ENCODE measurements at regions not wholly inside any gene's neighbourhood (a gene's known extent, or its start where the extent isn't known, plus 50 kb on each side); places are given as distances from the start of the nearest gene placed in this dataset.

DNA sequence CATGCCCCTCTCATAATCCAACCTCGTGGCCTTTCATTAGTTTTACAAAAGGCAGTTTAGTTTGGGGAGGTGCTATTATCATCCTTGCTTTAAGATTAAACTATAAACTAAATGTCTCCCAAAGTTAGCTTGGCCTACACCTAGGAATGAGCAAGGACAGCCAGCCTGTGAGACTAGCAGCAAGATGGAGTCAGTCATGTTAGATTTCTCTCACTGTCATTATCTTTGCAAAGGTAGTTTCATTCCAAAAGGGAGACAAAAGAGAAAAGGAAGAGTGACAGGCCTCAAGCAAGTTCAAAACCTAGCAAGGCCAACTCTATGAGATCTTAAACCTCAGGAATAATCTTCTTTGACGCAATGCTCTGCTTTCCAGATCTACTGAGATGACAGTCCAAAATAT lies 232.2 kb downstream of the UBE3D start:
- Histone ChIP-seq H3K4me1 (ENCODE audit: insufficient read depth, low read length, poor library complexity, severe bottlenecking) (no peaks in the 10 kb centered on the region), H3K27ac (ENCODE audit: low read depth, low read length, poor library complexity, severe bottlenecking) (no peak overlapping the region), H3K4me3 (ENCODE audit: low read depth, low read length, poor library complexity, severe bottlenecking) (no peak overlapping the region), H3K36me3 (ENCODE audit: insufficient read depth, low read length) (no peaks in the 10 kb centered on the region), H2AFZ (ENCODE audit: low read length) (no peak overlapping the region), H3K9me3 (ENCODE audit: low read length) (no peaks in the 10 kb centered on the region), H3K79me2 (ENCODE audit: insufficient read depth, low read depth, low read length) (no peaks in the 10 kb centered on the region), H4K20me1 (ENCODE audit: insufficient read depth, low read length) (no peaks in the 10 kb centered on the region), H3K4me2 (ENCODE audit: low read length) (no peak overlapping the region), H3K9me2 (ENCODE audit: insufficient read depth, low read length) (no peaks in the 10 kb centered on the region)
- intact Hi-C loops (cut with micrococcal nuclease; ENCODE audit: unreplicated experiment) = no loop called here
- POLR2A ChIA-PET = no interaction called here
- CTCF ChIA-PET (ENCODE audit: unreplicated experiment) = no interaction called here
- BruUV-seq (replicated peaks) = no TSS peak
- no peak for TF ChIP-seq EZH2phosphoT487 (IDR thresholded peaks at IDR 0.05; ENCODE audit: borderline replicate concordance, low read depth, low read length)
- TF ChIP-seq, protein P1, sequence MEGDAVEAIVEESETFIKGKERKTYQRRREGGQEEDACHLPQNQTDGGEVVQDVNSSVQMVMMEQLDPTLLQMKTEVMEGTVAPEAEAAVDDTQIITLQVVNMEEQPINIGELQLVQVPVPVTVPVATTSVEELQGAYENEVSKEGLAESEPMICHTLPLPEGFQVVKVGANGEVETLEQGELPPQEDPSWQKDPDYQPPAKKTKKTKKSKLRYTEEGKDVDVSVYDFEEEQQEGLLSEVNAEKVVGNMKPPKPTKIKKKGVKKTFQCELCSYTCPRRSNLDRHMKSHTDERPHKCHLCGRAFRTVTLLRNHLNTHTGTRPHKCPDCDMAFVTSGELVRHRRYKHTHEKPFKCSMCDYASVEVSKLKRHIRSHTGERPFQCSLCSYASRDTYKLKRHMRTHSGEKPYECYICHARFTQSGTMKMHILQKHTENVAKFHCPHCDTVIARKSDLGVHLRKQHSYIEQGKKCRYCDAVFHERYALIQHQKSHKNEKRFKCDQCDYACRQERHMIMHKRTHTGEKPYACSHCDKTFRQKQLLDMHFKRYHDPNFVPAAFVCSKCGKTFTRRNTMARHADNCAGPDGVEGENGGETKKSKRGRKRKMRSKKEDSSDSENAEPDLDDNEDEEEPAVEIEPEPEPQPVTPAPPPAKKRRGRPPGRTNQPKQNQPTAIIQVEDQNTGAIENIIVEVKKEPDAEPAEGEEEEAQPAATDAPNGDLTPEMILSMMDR (conservative IDR thresholded peaks at IDR 0.05; ENCODE audit: low read length) = no peak
- DNase-seq (ENCODE audit: low spot score) = no peak

DNA sequence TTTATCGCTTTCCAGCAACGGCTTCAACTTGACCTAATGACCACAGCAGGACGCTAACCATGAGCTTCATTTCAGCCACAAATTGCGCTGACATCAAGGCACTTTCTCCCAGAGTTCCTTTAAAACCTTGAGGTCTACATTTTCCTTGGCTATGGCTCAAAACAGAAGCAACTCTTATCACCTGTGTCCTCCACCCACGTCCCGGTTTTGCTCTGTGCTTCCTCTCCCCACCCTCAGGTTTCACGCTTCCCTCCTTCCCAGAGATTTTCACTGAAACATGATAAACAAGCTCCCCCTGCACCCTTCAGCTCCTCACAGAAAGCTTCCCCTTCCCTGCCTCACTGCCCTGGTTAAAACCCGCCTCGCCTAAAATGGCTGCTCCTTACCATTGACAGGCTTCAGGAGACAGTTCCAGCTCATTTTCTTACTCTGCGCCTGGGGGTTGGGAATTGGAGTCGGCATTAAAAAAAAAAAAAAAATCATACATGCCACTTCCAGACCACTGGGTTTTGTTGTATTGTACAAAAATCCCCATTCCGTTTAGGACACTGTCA lies 229.5 kb downstream of the UBE3D start:
- TF ChIP-seq EZH2phosphoT487 (IDR thresholded peaks at IDR 0.05; ENCODE audit: borderline replicate concordance, low read depth, low read length) = no peak
- TF ChIP-seq, protein P1 (conservative IDR thresholded peaks at IDR 0.05; ENCODE audit: low read length) = no peak
- H2AFZ ChIP-seq (ENCODE audit: low read length) = no peak overlapping the region
- H3K9me2 ChIP-seq (ENCODE audit: insufficient read depth, low read length) = no peaks in the 10 kb centered on the region
- H3K9me3 ChIP-seq (ENCODE audit: low read length) = no peaks in the 10 kb centered on the region
- no peaks in the 10 kb centered on the region for H3K36me3 ChIP-seq (ENCODE audit: insufficient read depth, low read length)
- H4K20me1 ChIP-seq (ENCODE audit: insufficient read depth, low read length) = no peaks in the 10 kb centered on the region
- H3K79me2 ChIP-seq (ENCODE audit: insufficient read depth, low read depth, low read length) = no peaks in the 10 kb centered on the region
- no peak overlapping the region for H3K4me2 ChIP-seq (ENCODE audit: low read length)
- ChIA-PET CTCF (ENCODE audit: unreplicated experiment) (no interaction called here), POLR2A (no interaction called here)
- intact Hi-C loops (cut with micrococcal nuclease; ENCODE audit: unreplicated experiment) = no loop called here
- H3K27ac ChIP-seq (ENCODE audit: low read depth, low read length, poor library complexity, severe bottlenecking) = no peak overlapping the region
- no peaks in the 10 kb centered on the region for H3K4me1 ChIP-seq (ENCODE audit: insufficient read depth, low read length, poor library complexity, severe bottlenecking)
- DNase-seq (ENCODE audit: low spot score) = no peak
- no peak overlapping the region for H3K4me3 ChIP-seq (ENCODE audit: low read depth, low read length, poor library complexity, severe bottlenecking)
- BruUV-seq (replicated peaks) = no TSS peak

DNA sequence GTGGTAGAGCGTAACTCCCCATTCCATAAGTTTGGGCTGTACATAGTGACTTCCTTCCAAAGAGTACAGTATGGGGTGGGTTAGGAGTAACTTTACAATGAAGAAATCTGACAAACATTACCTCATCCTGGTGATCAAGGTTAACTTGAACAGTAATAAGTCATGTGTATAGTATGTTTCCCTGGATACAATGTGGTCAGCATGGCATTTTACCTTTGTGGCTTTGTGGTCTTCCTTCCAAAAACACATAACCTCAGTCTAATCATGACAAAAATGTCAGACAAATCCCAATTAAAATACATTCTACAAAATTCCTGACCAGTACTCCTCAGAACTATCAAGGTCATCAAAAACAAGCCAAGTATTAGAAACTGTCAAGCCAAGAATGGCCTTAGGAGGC lies 225.1 kb downstream of the UBE3D start:
- Histone ChIP-seq H3K79me2 (ENCODE audit: insufficient read depth, low read depth, low read length) (no peaks in the 10 kb centered on the region), H3K9me2 (ENCODE audit: insufficient read depth, low read length) (no peaks in the 10 kb centered on the region), H2AFZ (ENCODE audit: low read length) (no peak overlapping the region), H3K4me3 (ENCODE audit: low read depth, low read length, poor library complexity, severe bottlenecking) (no peak overlapping the region), H3K27ac (ENCODE audit: low read depth, low read length, poor library complexity, severe bottlenecking) (no peak overlapping the region), H4K20me1 (ENCODE audit: insufficient read depth, low read length) (no peaks in the 10 kb centered on the region), H3K4me1 (ENCODE audit: insufficient read depth, low read length, poor library complexity, severe bottlenecking) (no peaks in the 10 kb centered on the region), H3K9me3 (ENCODE audit: low read length) (no peaks in the 10 kb centered on the region), H3K36me3 (ENCODE audit: insufficient read depth, low read length) (no peaks in the 10 kb centered on the region), H3K4me2 (ENCODE audit: low read length) (no peak overlapping the region)
- BruUV-seq (replicated peaks) = no TSS peak
- POLR2A ChIA-PET = no interaction called here
- TF ChIP-seq, protein P1 (conservative IDR thresholded peaks at IDR 0.05; ENCODE audit: low read length) = no peak
- TF ChIP-seq EZH2phosphoT487 (IDR thresholded peaks at IDR 0.05; ENCODE audit: borderline replicate concordance, low read depth, low read length) = no peak
- CTCF ChIA-PET (ENCODE audit: unreplicated experiment) = no interaction called here
- no peak for DNase-seq (ENCODE audit: low spot score)
- intact Hi-C loops (cut with micrococcal nuclease; ENCODE audit: unreplicated experiment) = no loop called here
